IMR-90 (cell line): ENCODE measurements at regions not wholly inside any gene's neighbourhood (a gene's known extent, or its start where the extent isn't known, plus 50 kb on each side); places are given as distances from the start of the nearest gene placed in this dataset.
A peak's percentile ranks its signal among the peaks of the same experiment; 100 is the strongest.

Experiments used
- ATAC-seq: fragments of 200-7000 bp; cut with Tn5 transposase; 2 replicates; pipeline ENCODE4 v1.9.1; 2020; ENCODE audit warnings: low read depth, mild to moderate bottlenecking, moderate library complexity
- BruUV-seq: library from RNA; stranded (reverse); fragments of 400-500 nt; replicated peaks from 2 replicates; lab custom pipeline; 2021; lab: Mats Ljungman, UMichigan
- CTCF ChIA-PET: fragments of 300-600 bp; formaldehyde crosslinking; extraction: SDS; loops from one replicate; lab custom pipeline; 2021; ENCODE audit warnings: antibody characterized with exemption; lab: Yijun Ruan, JAX
- POLR2A ChIA-PET: fragments of 300-600 bp; sonication (Branson Sonifier 250); formaldehyde crosslinking; loops from one replicate; lab custom pipeline; 2022; ENCODE audit warnings: antibody characterized with exemption; ENCODE audit not compliant: unreplicated experiment; lab: Charles Lee
- DNase-seq: peaks from one replicate; pipeline ENCODE4 v3.0.0; 2013
- H2AFZ ChIP-seq: replicated peaks from 2 replicates; pipeline ENCODE3; 2013; ENCODE audit warnings: low read length, mild to moderate bottlenecking; ENCODE audit not compliant: poor library complexity
- H2AK5ac ChIP-seq: 2 replicates; pipeline ENCODE4 v1.6.1; 2013; ENCODE audit warnings: low read depth, low read length, inconsistent platforms
- H2AK9ac ChIP-seq: replicated peaks from 2 replicates; pipeline ENCODE3; 2013; ENCODE audit warnings: mild to moderate bottlenecking, low read depth, low read length, moderate library complexity; ENCODE audit not compliant: poor library complexity
- H2BK120ac ChIP-seq: 2 replicates; pipeline ENCODE4 v1.6.1; 2013; ENCODE audit warnings: low read depth, low read length, inconsistent platforms
- H2BK15ac ChIP-seq: 3 replicates; pipeline ENCODE4 v1.6.1; 2013; ENCODE audit warnings: low read depth, low read length, inconsistent platforms
- H2BK20ac ChIP-seq: 2 replicates; pipeline ENCODE4 v1.6.1; 2013; ENCODE audit warnings: low read depth, mild to moderate bottlenecking, inconsistent platforms, low read length, moderate library complexity
- H2BK5ac ChIP-seq: 2 replicates; pipeline ENCODE4 v1.6.1; 2013; ENCODE audit warnings: mild to moderate bottlenecking, low read depth, low read length, inconsistent platforms; ENCODE audit not compliant: poor library complexity, severe bottlenecking
- H3K14ac ChIP-seq: replicated peaks from 2 replicates; pipeline ENCODE4 v1.6.1; 2013; ENCODE audit warnings: low read depth, low read length, inconsistent platforms
- H3K18ac ChIP-seq: 2 replicates; pipeline ENCODE4 v1.6.1; 2013; ENCODE audit warnings: low read depth, low read length, control low read depth
- H3K23ac ChIP-seq: 2 replicates; pipeline ENCODE4 v1.6.1; 2013; ENCODE audit warnings: low read depth, low read length, inconsistent platforms
- H3K27ac ChIP-seq: 2 replicates; pipeline ENCODE4 v1.5.1; 2013; ENCODE audit warnings: mild to moderate bottlenecking, control low read depth, low read length; ENCODE audit not compliant: insufficient read depth
- H3K27me3 ChIP-seq: 2 replicates; pipeline ENCODE4 v1.6.1; 2013; ENCODE audit warnings: low read length; ENCODE audit not compliant: control insufficient read depth, insufficient read depth
- H3K36me3 ChIP-seq: 2 replicates; pipeline ENCODE4 v1.6.1; 2013; ENCODE audit warnings: low read length, mixed read lengths; ENCODE audit not compliant: control insufficient read depth, insufficient read depth
- H3K4ac ChIP-seq: 2 replicates; pipeline ENCODE4 v1.6.1; 2013; ENCODE audit warnings: low read depth, low read length, inconsistent platforms
- H3K4me1 ChIP-seq: 2 replicates; pipeline ENCODE4 v1.6.1; 2013; ENCODE audit warnings: low read length, mixed read lengths; ENCODE audit not compliant: control insufficient read depth, insufficient read depth
- H3K4me2 ChIP-seq: 2 replicates; pipeline ENCODE4 v1.6.1; 2013; ENCODE audit warnings: low read depth, mild to moderate bottlenecking, control low read depth, low read length, moderate library complexity
- H3K4me3 ChIP-seq: 2 replicates; pipeline ENCODE4 v1.5.1; 2013; ENCODE audit warnings: low read depth, mild to moderate bottlenecking, control low read depth, low read length, moderate library complexity; ENCODE audit not compliant: insufficient read depth
- H3K56ac ChIP-seq: 2 replicates; pipeline ENCODE4 v1.6.1; 2013; ENCODE audit warnings: low read length, inconsistent platforms; ENCODE audit not compliant: insufficient read depth; ENCODE audit errors: extremely low read depth
- H3K79me1 ChIP-seq, 2 experiments: 2 replicates each; pipeline ENCODE4 v1.6.1; 2013; ENCODE audit warnings: low read length in 2 of 2, inconsistent platforms in 1 of 2, low read depth in 1 of 2
- H3K9ac ChIP-seq: 2 replicates; pipeline ENCODE4 v1.6.1; 2013; ENCODE audit warnings: low read depth, low read length, control low read depth
- H3K9me1 ChIP-seq: 2 replicates; pipeline ENCODE4 v1.6.1; 2013; ENCODE audit warnings: low read length, inconsistent platforms; ENCODE audit not compliant: insufficient read depth
- H3K9me3 ChIP-seq: 2 replicates; pipeline ENCODE4 v1.6.1; 2013; ENCODE audit warnings: low read length; ENCODE audit not compliant: control insufficient read depth, insufficient read depth
- H4K20me1 ChIP-seq: 2 replicates; pipeline ENCODE4 v1.6.1; 2013; ENCODE audit warnings: low read length, inconsistent platforms; ENCODE audit not compliant: insufficient read depth
- H4K5ac ChIP-seq: 2 replicates; pipeline ENCODE4 v1.6.1; 2013; ENCODE audit warnings: mild to moderate bottlenecking, low read depth, low read length, control low read depth
- H4K8ac ChIP-seq, 2 experiments: 2 replicates each; pipeline ENCODE4 v1.6.1; 2013; ENCODE audit warnings: low read depth in 2 of 2, low read length in 2 of 2, control low read depth in 1 of 2, inconsistent platforms in 1 of 2
- H4K91ac ChIP-seq: 2 replicates; pipeline ENCODE4 v1.6.1; 2013; ENCODE audit warnings: low read depth, low read length, inconsistent platforms; ENCODE audit not compliant: insufficient read depth
- CTCF ChIP-seq: conservative IDR thresholded peaks from 2 replicates; pipeline ENCODE4 v1.5.1; 2012; ENCODE audit warnings: mild to moderate bottlenecking, low read depth, low read length, improper control_type of control experiment
- NFE2L2 ChIP-seq: fragments of 150-350 bp; IDR thresholded peaks from 2 replicates; pipeline ENCODE4 v1.6.1; 2016; ENCODE audit warnings: low read depth, mild to moderate bottlenecking, low read length
- RAD21 ChIP-seq: IDR thresholded peaks from 2 replicates; pipeline ENCODE4 v1.6.1; 2012; ENCODE audit warnings: low read length, improper control_type of control experiment
- SMC3 ChIP-seq: fragments of 150-350 bp; IDR thresholded peaks from 2 replicates; pipeline ENCODE4 v1.6.1; 2016; ENCODE audit warnings: low read depth, mild to moderate bottlenecking, antibody characterized with exemption, low read length, moderate library complexity
- USF2 ChIP-seq: fragments of 150-350 bp; IDR thresholded peaks from 2 replicates; pipeline ENCODE4 v1.6.1; 2017; ENCODE audit warnings: mild to moderate bottlenecking, antibody characterized with exemption, low read length, low read depth
- WGBS, 2 experiments: methylation state at CpG; one replicate each; pipeline versions ENCODE4 v1.1.5 to v1.1.7; 2013; ENCODE audit warnings: missing lambda C conversion rate in 2 of 2; ENCODE audit not compliant: insufficient read length in 1 of 2; ENCODE audit errors: extremely low coverage in 2 of 2; 5-methylcytosine and 5-hydroxymethylcytosine counted together
- dilution Hi-C: fragments of 300-500 bp; cut with HindIII; formaldehyde crosslinking; loops from one replicate; pipeline ENCODE4 v1.14.3; 2018; ENCODE audit warnings: low sequenced_read_pairs; ENCODE audit not compliant: unreplicated experiment
- in situ Hi-C: fragments of 300-500 bp; cut with MboI; formaldehyde crosslinking; loops from 3 replicates; pipeline ENCODE4 v1.14.3; 2019; ENCODE audit warnings: low sequenced_read_pairs, inconsistent platforms, mixed read lengths
- intact Hi-C: fragments of 100-400 bp; cut with micrococcal nuclease; formaldehyde crosslinking; loops from 2 replicates; pipeline ENCODE4 v1.10.0; 2022

GRCh38 chrX:64093761-64094160, 111.7 kb downstream of the AMER1 start:
- Histone ChIP-seq H3K4me2 (no peak overlapping the region), H2AK5ac (no peak overlapping the region), H3K9ac (no peak overlapping the region), H3K18ac (no peak overlapping the region), H4K91ac (no peak overlapping the region), H2BK20ac (no peak overlapping the region), H2BK15ac (no peak overlapping the region), H2BK120ac (no peak overlapping the region), H3K9me1 (no peaks in the 10 kb centered on the region), H3K27me3 (no peaks in the 10 kb centered on the region), H2BK5ac (no peak overlapping the region), H3K27ac (no peak overlapping the region), H3K4me1 (no peaks in the 10 kb centered on the region), H3K23ac (no peak overlapping the region), H2AK9ac (no peak overlapping the region), H4K5ac (no peak overlapping the region), H3K9me3 (no peaks in the 10 kb centered on the region; the same call in 1 of the 2 replicates), H3K4ac (no peak overlapping the region), H4K20me1 (no peaks in the 10 kb centered on the region), H4K8ac (no peak overlapping the region), H3K79me1 (no peaks in the 10 kb centered on the region), H3K14ac (no peak overlapping the region), H3K56ac (no peak overlapping the region), H3K36me3 (no peaks in the 10 kb centered on the region), H2AFZ (no peak overlapping the region), H3K4me3 (no peak overlapping the region)
- dilution Hi-C loops: no loop called here
- intact Hi-C loops: loop anchor here (10.0 kb wide), 1 partner anchor 801 kb away; no protein-coding TSS in a partner anchor
- no TSS peak for BruUV-seq
- DNase-seq (peak; percentile 4), ATAC-seq (no peak; the same call in 1 of the 2 replicates)
- ChIA-PET CTCF (no interaction called here), POLR2A (interaction anchor here (0.8 kb wide), 1 partner anchor 17 kb away, joined by 3 read pairs; no protein-coding TSS in a partner anchor)
- in situ Hi-C loops: no loop called here
- no CpG with 5 or more reads among the region's 2 CpGs for WGBS, 2 experiments
- TF ChIP-seq CTCF (peak; percentile 44), RAD21 (peak; percentile 43), NFE2L2 (no peak), USF2 (no peak), SMC3 (peak; percentile 30; the same call in 1 of the 2 replicates)
